Neuronal stem cell (in vitro differentiated cells): ENCODE measurements at regions not wholly inside any gene's neighbourhood (a gene's known extent, or its start where the extent isn't known, plus 50 kb on each side); places are given as distances from the start of the nearest gene placed in this dataset.
A peak's percentile ranks its signal among the peaks of the same experiment; 100 is the strongest.

Experiments
- DNase-seq: peaks from one replicate; pipeline ENCODE4 v3.0.0-alpha.2; 2013; ENCODE audit warnings: low spot score
- H2AFZ ChIP-seq: one replicate; pipeline ENCODE4 v1.6.1; 2013; ENCODE audit warnings: mild to moderate bottlenecking, low read length, inconsistent platforms
- H2AK5ac ChIP-seq: 2 replicates; pipeline ENCODE4 v1.6.1; 2013; ENCODE audit warnings: low read depth, mild to moderate bottlenecking, inconsistent platforms, low read length, moderate library complexity, mixed read lengths
- H2BK120ac ChIP-seq: 2 replicates; pipeline ENCODE4 v1.6.1; 2013; ENCODE audit warnings: low read depth, mild to moderate bottlenecking, inconsistent platforms, low read length, moderate library complexity, mixed read lengths
- H2BK12ac ChIP-seq: one replicate; pipeline ENCODE4 v1.6.1; 2013; ENCODE audit warnings: low read length, inconsistent platforms
- H2BK15ac ChIP-seq: 2 replicates; pipeline ENCODE4 v1.6.1; 2013; ENCODE audit warnings: mild to moderate bottlenecking, low read length, inconsistent platforms, mixed read lengths
- H2BK5ac ChIP-seq: one replicate; pipeline ENCODE4 v1.6.1; 2013; ENCODE audit warnings: inconsistent platforms, mild to moderate bottlenecking, low read length, moderate library complexity
- H3K14ac ChIP-seq: one replicate; pipeline ENCODE4 v1.6.1; 2013; ENCODE audit warnings: low read length, inconsistent platforms
- H3K18ac ChIP-seq: 2 replicates; pipeline ENCODE4 v1.6.1; 2013; ENCODE audit warnings: low read length, inconsistent platforms
- H3K23ac ChIP-seq: 2 replicates; pipeline ENCODE4 v1.6.1; 2013; ENCODE audit warnings: low read depth, mild to moderate bottlenecking, mixed read lengths, low read length, inconsistent platforms; ENCODE audit not compliant: poor library complexity
- H3K27ac ChIP-seq: replicated peaks from 3 replicates; pipeline ENCODE4 v1.5.1; 2013; ENCODE audit warnings: low read length, inconsistent platforms
- H3K27me3 ChIP-seq, 3 experiments: 2 replicates each; pipeline ENCODE4 v1.6.1; 2013; ENCODE audit warnings: low read length in 3 of 3, mild to moderate bottlenecking in 2 of 3, inconsistent platforms in 1 of 3, low read depth in 1 of 3, mixed read lengths in 1 of 3, moderate library complexity in 1 of 3; ENCODE audit not compliant: control insufficient read depth in 3 of 3, insufficient read depth in 3 of 3
- H3K36me3 ChIP-seq, 2 donors: replicated peaks in 1 of 2; 2 replicates each; pipeline ENCODE4 v1.6.1; 2013; ENCODE audit warnings: low read length in 2 of 2; ENCODE audit not compliant: control insufficient read depth in 2 of 2, insufficient read depth in 2 of 2
- H3K4ac ChIP-seq: 2 replicates; pipeline ENCODE4 v1.6.1; 2013; ENCODE audit warnings: inconsistent platforms, mild to moderate bottlenecking, low read length, moderate library complexity
- H3K4me1 ChIP-seq, 2 donors: 1 replicate in 1 of 2; 2 replicates in 1 of 2; pipeline ENCODE4 v1.6.1; 2013; ENCODE audit warnings: low read length in 2 of 2, low read depth in 1 of 2; ENCODE audit not compliant: control insufficient read depth in 2 of 2, insufficient read depth in 1 of 2
- H3K4me2 ChIP-seq: one replicate; pipeline ENCODE4 v1.6.1; 2013; ENCODE audit warnings: mild to moderate bottlenecking, low read length, inconsistent platforms; ENCODE audit not compliant: insufficient read depth, poor library complexity, severe bottlenecking
- H3K4me3 ChIP-seq, 2 donors: 2 replicates each; pipeline ENCODE4 v1.5.1; 2013; ENCODE audit warnings: low read length in 2 of 2, mild to moderate bottlenecking in 2 of 2, inconsistent platforms in 1 of 2, moderate library complexity in 1 of 2
- H3K79me1 ChIP-seq: one replicate; pipeline ENCODE4 v1.6.1; 2013; ENCODE audit warnings: low read depth, mild to moderate bottlenecking, inconsistent platforms, low read length, moderate library complexity
- H3K9ac ChIP-seq: one replicate; pipeline ENCODE4 v1.6.1; 2013; ENCODE audit warnings: mild to moderate bottlenecking, low read depth, low read length, inconsistent platforms; ENCODE audit not compliant: poor library complexity
- H3K9me3 ChIP-seq, 2 donors: replicated peaks in 1 of 2; 2 replicates each; pipeline versions ENCODE3 to v1.6.1; 2013; ENCODE audit warnings: low read length in 2 of 2, mild to moderate bottlenecking in 2 of 2, inconsistent platforms in 1 of 2, low read depth in 1 of 2, mixed read lengths in 1 of 2, moderate library complexity in 1 of 2; ENCODE audit not compliant: control insufficient read depth in 2 of 2, insufficient read depth in 1 of 2
- H4K8ac ChIP-seq: one replicate; pipeline ENCODE4 v1.6.1; 2013; ENCODE audit warnings: low read depth, mild to moderate bottlenecking, inconsistent platforms, low read length, moderate library complexity
- H4K91ac ChIP-seq: one replicate; pipeline ENCODE4 v1.6.1; 2013; ENCODE audit warnings: low read length, low read depth, mild to moderate bottlenecking, inconsistent platforms; ENCODE audit not compliant: poor library complexity
- WGBS, 2 donors: extraction: QIAGEN DNeasy Blood & Tissue Kit; methylation state at CpG; one replicate each; pipeline ENCODE4 v1.1.7; 2013; ENCODE audit warnings: missing lambda C conversion rate in 2 of 2, mixed read lengths in 1 of 2; ENCODE audit not compliant: insufficient read length in 2 of 2, insufficient replicate concordance in 1 of 2; ENCODE audit errors: extremely low coverage in 2 of 2; 5-methylcytosine and 5-hydroxymethylcytosine counted together

DNA sequence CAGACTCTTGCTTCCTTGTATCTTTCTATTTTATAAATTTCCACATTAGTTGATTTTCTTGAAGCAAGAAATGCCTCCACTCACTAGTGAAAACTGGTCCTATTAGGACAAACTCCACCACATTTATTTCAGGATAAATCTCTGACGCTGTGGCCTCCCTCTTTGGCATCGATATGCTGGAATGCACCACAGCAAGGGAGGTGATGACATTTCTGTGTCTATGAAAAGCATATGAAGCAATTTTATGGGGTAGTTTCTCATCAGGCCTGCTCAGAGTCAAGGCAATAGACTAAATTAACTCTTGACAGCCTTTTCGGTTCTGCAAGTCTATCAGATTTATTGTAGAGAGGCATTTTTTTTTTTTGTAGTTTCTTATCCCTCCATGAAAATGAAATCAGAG lies 304.4 kb downstream of the ZEB1 start:
- no peak overlapping the region for H2AFZ ChIP-seq
- no peak overlapping the region for H4K91ac ChIP-seq
- no peak overlapping the region for H3K9ac ChIP-seq
- no peak overlapping the region for H2BK5ac ChIP-seq
- H2BK12ac ChIP-seq, result no peak overlapping the region
- no peak overlapping the region for H3K27ac ChIP-seq
- no peak overlapping the region for H3K4me2 ChIP-seq
- H3K4me3 ChIP-seq, result no peak overlapping the region
- H3K36me3 ChIP-seq, result no peaks in the 10 kb centered on the region
- no peak overlapping the region for H3K23ac ChIP-seq
- no peak overlapping the region for H3K14ac ChIP-seq
- H3K18ac ChIP-seq, result no peak overlapping the region
- no peak overlapping the region for H2AK5ac ChIP-seq
- DNase-seq, result no peak
- H2BK120ac ChIP-seq, result no peak overlapping the region
- no peaks in the 10 kb centered on the region for H3K27me3 ChIP-seq
- no peak overlapping the region for H4K8ac ChIP-seq
- no peak overlapping the region for H2BK15ac ChIP-seq
- peaks cover 2 to 5% of the 10 kb centered on the region in 2 donors for H3K9me3 ChIP-seq
- H3K4me1 ChIP-seq, result peaks cover 0 to 2% of the 10 kb centered on the region in 2 donors
- H3K79me1 ChIP-seq, result no peaks in the 10 kb centered on the region
- no CpG with 5 or more reads among the region's 3 CpGs for WGBS, 2 donors
- H3K4ac ChIP-seq, result no peak overlapping the region

DNA sequence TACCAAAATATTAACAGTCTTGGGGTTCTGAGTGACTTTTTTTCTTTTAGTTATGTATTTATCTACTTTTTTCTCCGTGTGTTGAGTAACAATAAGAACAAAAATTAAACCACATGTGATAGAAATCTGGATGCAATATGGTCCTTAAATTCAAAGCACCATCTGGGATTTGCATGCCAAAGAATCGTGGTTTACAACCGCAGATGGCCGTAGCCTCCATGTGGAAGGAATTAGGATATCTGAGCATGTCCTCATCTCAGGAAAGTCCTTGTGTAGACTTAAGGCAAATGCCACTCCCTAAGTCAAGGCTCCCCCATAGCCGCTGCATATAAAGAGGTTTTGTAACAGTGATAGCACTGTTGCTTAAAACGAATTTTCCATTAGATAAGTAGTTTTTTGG lies 304.0 kb downstream of the ZEB1 start:
- H2BK15ac ChIP-seq, result no peak overlapping the region
- peaks cover 0 to 2% of the 10 kb centered on the region in 2 donors for H3K4me1 ChIP-seq
- H3K4me3 ChIP-seq, result no peak overlapping the region
- no peak overlapping the region for H3K4ac ChIP-seq
- no peaks in the 10 kb centered on the region for H3K79me1 ChIP-seq
- no peak overlapping the region for H2BK12ac ChIP-seq
- H3K27ac ChIP-seq, result no peak overlapping the region
- H3K14ac ChIP-seq, result no peak overlapping the region
- H2AK5ac ChIP-seq, result no peak overlapping the region
- peaks cover 2 to 5% of the 10 kb centered on the region in 2 donors for H3K9me3 ChIP-seq
- no peak overlapping the region for H3K18ac ChIP-seq
- H2AFZ ChIP-seq, result no peak overlapping the region
- no peak overlapping the region for H4K8ac ChIP-seq
- no peak overlapping the region for H4K91ac ChIP-seq
- no peak overlapping the region for H2BK120ac ChIP-seq
- H3K4me2 ChIP-seq, result no peak overlapping the region
- no peaks in the 10 kb centered on the region for H3K36me3 ChIP-seq
- H3K9ac ChIP-seq, result no peak overlapping the region
- no peak for DNase-seq
- H3K23ac ChIP-seq, result no peak overlapping the region
- no peak overlapping the region for H2BK5ac ChIP-seq
- no peaks in the 10 kb centered on the region for H3K27me3 ChIP-seq
- WGBS, 2 donors, result no CpG with 5 or more reads among the region's 6 CpGs

DNA sequence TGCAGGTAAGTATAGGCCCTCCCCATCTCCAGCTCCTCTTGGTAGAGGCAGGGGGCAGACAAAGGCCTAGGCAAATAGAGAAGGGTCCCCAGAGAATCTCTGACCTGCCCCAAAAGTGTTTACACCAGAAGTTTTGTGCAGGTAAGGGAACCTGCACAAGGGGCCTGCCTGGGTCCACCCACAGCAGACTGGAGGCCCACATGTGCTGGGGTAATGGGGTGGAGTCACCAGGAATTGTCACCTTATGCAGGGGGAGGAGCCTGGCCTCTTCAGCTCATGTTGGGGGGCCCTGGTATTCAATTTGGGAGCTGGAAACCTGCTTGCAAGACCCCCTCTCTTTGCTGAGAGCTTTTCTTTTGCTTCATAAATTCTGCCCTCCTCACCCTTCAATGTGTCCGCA lies 302.7 kb downstream of the ZEB1 start:
- H4K91ac ChIP-seq, result no peak overlapping the region
- H3K4me3 ChIP-seq, result no peak overlapping the region
- H3K36me3 ChIP-seq, result no peaks in the 10 kb centered on the region
- no peak overlapping the region for H3K4ac ChIP-seq
- no peak overlapping the region for H2AFZ ChIP-seq
- no peak for DNase-seq
- no peak overlapping the region for H2BK15ac ChIP-seq
- no CpG with 5 or more reads among the region's 1 CpG for WGBS, 2 donors
- peaks cover 0 to 2% of the 10 kb centered on the region in 2 donors for H3K4me1 ChIP-seq
- H2BK5ac ChIP-seq, result no peak overlapping the region
- H2BK120ac ChIP-seq, result no peak overlapping the region
- H3K27me3 ChIP-seq, result no peaks in the 10 kb centered on the region
- peak overlapping the region; percentile 8 for H2AK5ac ChIP-seq
- H2BK12ac ChIP-seq, result no peak overlapping the region
- peaks cover 2 to 4% of the 10 kb centered on the region in 2 donors for H3K9me3 ChIP-seq
- H4K8ac ChIP-seq, result no peak overlapping the region
- H3K23ac ChIP-seq, result no peak overlapping the region
- H3K27ac ChIP-seq, result no peak overlapping the region
- no peak overlapping the region for H3K4me2 ChIP-seq
- no peak overlapping the region for H3K9ac ChIP-seq
- no peaks in the 10 kb centered on the region for H3K79me1 ChIP-seq
- no peak overlapping the region for H3K18ac ChIP-seq
- H3K14ac ChIP-seq, result no peak overlapping the region

DNA sequence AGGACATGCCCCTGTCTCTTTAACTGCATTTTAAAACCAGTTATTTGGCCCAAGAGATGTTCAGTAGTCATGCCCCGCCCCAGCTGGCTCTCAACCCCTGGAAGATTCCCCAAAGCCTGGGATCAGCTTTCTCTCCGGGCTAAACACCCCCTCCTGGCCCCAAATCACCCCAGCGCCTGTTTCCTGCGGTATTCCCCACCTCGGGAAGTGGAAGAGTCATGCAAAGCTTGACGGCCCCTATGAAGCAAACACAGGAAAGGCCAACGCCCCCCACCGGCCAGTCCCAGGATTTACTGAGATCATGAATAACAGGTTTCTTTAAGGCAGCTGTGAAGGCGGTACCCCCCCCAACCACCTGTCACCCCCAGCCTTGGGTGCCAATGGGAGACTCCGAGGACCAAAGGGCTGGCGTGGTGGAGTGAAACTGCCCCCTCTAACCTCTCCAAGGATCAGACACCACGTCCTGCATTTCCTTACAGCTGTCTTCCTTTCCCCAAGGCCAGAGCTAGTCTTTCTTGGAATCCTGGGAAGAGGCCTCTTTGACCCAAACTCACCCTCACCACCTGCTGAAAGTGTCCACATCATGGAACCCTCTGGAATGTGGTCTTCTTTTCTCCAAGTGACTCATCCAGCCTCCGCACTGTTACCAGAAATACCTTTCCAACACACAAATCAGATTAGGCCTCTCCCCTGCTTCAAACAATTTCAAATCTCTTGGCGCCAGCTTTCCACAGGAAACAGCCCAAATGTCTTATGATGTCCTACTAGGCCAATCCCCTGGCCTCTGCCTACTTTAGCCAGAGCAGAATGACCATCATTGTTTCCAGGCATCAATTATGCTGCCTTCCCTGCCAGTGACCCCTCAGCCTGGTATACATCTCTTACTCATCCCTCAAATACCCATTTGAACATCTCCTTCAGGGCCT lies 301.5 kb downstream of the ZEB1 start:
- Histone ChIP-seq H3K4me2 (no peak overlapping the region), H2AK5ac (no peak overlapping the region), H3K9ac (no peak overlapping the region), H2BK120ac (no peak overlapping the region), H3K9me3 (no peaks in the 10 kb centered on the region), H3K23ac (no peak overlapping the region), H3K18ac (peak overlapping the region; percentile 3), H2BK15ac (no peak overlapping the region), H4K8ac (no peak overlapping the region), H2BK12ac (no peak overlapping the region), H4K91ac (no peak overlapping the region), H3K27ac (no peak overlapping the region), H3K36me3 (no peaks in the 10 kb centered on the region), H2AFZ (no peak overlapping the region), H3K4me1 (peaks cover 0 to 2% of the 10 kb centered on the region in 2 donors), H3K27me3 (no peaks in the 10 kb centered on the region), H3K14ac (no peak overlapping the region), H3K79me1 (no peaks in the 10 kb centered on the region), H3K4ac (no peak overlapping the region), H2BK5ac (no peak overlapping the region), H3K4me3 (no peak overlapping the region)
- DNase-seq, result no peak
- no CpG with 5 or more reads among the region's 14 CpGs for WGBS, 2 donors
